Activated T-helper 17 cell treated with anti-CD3 and anti-CD28 coated beads, Interleukin-2, amount 50 U/mL, for 72 hours (primary cell): ENCODE measurements at regions not wholly inside any gene's neighbourhood (a gene's known extent, or its start where the extent isn't known, plus 50 kb on each side); places are given as distances from the start of the nearest gene placed in this dataset.

ENCODE experiments used
- ATAC-seq: fragments of 150-1000 bp; cut with Tn5 transposase; replicated peaks from 2 replicates; pipeline ENCODE4 v1.10.0; 2021; ENCODE audit warnings: mild to moderate bottlenecking, moderate library complexity
- H3K27ac Mint-ChIP-seq: one replicate; pipeline ENCODE4 v1.8.0; 2022; ENCODE audit warnings: mixed read lengths
- H3K27me3 Mint-ChIP-seq: one replicate; pipeline ENCODE4 v1.8.0; 2022; ENCODE audit warnings: mixed read lengths
- H3K36me3 Mint-ChIP-seq: one replicate; pipeline ENCODE4 v1.8.0; 2022; ENCODE audit warnings: low read depth, mild to moderate bottlenecking, mixed read lengths
- H3K4me1 Mint-ChIP-seq: one replicate; pipeline ENCODE4 v1.8.0; 2022; ENCODE audit warnings: mixed read lengths
- H3K4me3 Mint-ChIP-seq: one replicate; pipeline ENCODE4 v1.8.0; 2022; ENCODE audit warnings: mild to moderate bottlenecking, mixed read lengths
- H3K9me3 Mint-ChIP-seq: one replicate; pipeline ENCODE4 v1.8.0; 2022; ENCODE audit warnings: mixed read lengths

DNA sequence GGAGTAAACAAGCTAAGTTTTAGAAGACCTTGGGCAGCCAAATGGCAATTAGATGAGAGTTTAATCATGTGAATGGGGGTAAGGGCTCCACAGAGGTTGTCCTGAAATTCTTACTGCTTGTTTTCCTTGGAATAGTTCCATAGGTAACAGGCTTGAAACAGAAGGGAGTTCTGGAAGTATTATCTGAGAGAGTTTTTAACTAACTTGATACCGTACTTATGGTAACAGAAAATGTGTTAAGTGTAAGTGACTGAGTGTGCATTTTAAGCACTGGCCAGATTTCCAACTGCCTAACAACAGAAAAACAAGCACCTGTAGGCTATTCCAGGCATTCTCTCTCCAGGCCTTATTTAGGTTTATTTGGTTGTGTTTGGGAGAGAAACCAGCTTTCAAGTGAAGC, 414.6 kb upstream of the PDE3A start:
- Mint-ChIP-seq H3K27me3 (peaks cover 14% of the 10 kb centered on the region), H3K36me3 (no peaks in the 10 kb centered on the region), H3K9me3 (peaks cover 4% of the 10 kb centered on the region), H3K27ac (no peak overlapping the region), H3K4me1 (no peaks in the 10 kb centered on the region), H3K4me3 (no peak overlapping the region)
- no peak for ATAC-seq

DNA sequence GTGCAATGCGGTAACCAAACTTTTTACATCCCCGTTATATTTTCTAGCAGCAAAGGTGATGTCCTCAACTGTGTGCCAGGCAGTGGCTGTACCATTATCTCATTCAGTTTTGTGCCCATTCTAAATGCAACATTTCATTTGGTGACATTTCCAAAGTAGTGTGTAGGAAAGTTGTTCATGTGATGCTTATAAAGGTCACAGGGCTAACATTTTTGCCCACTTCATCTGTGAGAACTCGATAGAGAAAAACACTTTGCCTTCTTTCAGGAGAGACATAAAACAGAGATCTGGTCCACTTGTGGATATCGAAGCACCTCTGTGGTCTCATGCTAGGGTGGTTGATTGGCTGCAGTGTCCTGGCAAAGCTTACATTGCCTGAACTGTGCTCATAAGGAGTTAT, 414.2 kb upstream of the PDE3A start:
- ATAC-seq: no peak
- Mint-ChIP-seq H3K4me1 (no peaks in the 10 kb centered on the region), H3K9me3 (peaks cover 4% of the 10 kb centered on the region), H3K36me3 (no peaks in the 10 kb centered on the region), H3K27me3 (peaks cover 14% of the 10 kb centered on the region), H3K4me3 (no peak overlapping the region), H3K27ac (no peak overlapping the region)

DNA sequence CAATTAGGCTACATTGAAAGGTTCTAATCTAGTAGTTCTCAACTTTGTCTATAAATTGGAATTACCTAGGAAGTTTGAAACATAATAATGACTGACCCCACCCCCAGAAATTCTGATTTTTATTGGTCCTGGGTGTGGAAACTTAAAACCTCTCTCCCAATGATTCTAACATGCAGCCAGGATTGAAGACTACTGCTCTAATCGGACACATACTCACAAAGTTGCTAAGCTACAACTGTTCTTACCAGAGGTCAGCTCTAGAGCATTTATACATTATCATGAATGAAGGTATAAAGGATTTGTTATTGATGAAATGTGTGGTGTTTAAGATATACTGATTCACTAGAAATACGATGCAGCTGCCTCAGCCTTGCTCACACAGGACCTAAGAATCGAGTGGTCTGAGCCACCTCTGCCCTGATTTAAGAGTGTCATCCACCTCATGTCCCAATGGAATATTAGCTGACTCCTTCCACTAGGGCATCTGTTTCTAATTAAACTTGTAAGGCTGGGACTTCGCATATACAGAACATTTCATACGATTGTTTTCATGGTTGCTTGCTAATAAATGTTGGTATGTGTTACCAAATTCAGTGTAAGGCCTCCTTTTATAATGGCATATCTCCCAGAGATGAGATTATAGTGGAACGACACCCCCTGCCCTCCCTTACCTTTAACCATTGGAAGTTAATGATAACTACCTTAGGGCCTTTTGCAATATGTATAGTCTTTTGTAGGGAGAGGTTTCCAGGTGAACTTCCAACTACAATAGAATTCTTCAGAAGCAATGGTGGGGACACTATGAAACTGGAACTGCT, 410.8 kb upstream of the PDE3A start:
- H3K27ac Mint-ChIP-seq: no peak overlapping the region
- H3K27me3 Mint-ChIP-seq: peaks cover 7% of the 10 kb centered on the region
- no peaks in the 10 kb centered on the region for H3K4me1 Mint-ChIP-seq
- no peak for ATAC-seq
- H3K36me3 Mint-ChIP-seq: no peaks in the 10 kb centered on the region
- H3K4me3 Mint-ChIP-seq: no peak overlapping the region
- no peaks in the 10 kb centered on the region for H3K9me3 Mint-ChIP-seq

DNA sequence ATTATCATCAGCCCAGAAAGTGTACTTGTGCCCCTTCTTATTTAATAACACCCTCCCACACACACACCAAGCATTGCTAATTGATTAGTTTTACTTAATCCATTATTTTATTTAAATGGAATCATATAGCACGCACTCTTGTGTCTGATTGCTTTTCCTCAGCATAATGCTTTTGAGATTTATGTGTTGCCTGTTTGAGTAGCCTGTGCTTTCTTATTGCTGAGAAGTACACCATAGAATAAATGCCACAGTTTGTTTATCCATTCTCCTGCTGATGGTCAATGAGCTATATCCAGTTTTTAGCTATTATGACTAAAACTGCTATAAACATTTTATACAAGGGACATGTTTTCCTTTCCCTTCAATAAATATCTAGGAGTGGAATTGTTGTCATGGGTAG, 409.9 kb upstream of the PDE3A start:
- Mint-ChIP-seq H3K27me3 (peaks cover 7% of the 10 kb centered on the region), H3K36me3 (no peaks in the 10 kb centered on the region), H3K27ac (no peak overlapping the region), H3K4me1 (no peaks in the 10 kb centered on the region), H3K4me3 (no peak overlapping the region), H3K9me3 (no peaks in the 10 kb centered on the region)
- ATAC-seq: no peak

DNA sequence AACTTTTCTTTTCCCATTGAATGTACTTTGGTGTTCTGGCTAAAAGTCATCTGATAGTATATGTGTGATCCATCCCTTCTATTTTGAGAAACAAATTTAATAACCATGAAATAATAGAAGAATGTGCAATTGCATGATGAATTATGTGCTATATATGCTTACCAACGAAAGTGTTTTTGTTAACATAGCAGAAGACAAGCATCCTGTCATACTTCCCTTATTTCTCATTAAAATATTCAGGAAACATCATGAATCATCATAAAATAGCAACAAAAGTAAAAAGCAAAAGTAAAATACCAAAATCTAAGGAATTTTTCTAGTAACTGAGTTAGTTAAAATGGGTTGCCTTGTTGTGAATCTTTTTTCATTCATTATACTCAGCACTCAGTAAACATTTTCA, 409.0 kb upstream of the PDE3A start:
- Mint-ChIP-seq H3K36me3 (no peaks in the 10 kb centered on the region), H3K27me3 (peaks cover under 1% of the 10 kb centered on the region), H3K4me3 (no peak overlapping the region)

DNA sequence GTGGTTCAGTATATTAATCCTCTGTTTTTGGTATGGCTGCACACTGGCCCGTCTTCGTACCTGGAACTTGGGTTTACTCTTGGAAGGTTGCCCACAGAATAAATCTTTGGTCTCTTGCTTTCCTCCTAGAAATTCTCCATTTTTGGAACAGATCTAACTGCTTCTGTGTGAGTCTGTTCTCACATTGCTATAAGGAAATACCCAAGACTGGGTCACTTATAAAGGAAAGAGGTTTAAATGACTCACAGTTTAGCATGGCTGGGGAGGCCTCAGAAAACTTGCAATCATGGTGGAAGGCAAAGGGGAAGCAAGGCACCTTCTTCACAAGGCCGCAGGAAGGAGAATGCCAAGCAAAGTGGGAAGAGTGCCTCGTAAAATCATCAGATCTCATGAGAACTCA, 407.8 kb upstream of the PDE3A start:
- H3K27me3 Mint-ChIP-seq: no peaks in the 10 kb centered on the region
- H3K4me1 Mint-ChIP-seq: no peaks in the 10 kb centered on the region
- H3K36me3 Mint-ChIP-seq: no peaks in the 10 kb centered on the region
- no peak overlapping the region for H3K27ac Mint-ChIP-seq
- H3K9me3 Mint-ChIP-seq: no peaks in the 10 kb centered on the region
- no peak for ATAC-seq
- H3K4me3 Mint-ChIP-seq: no peak overlapping the region

More for the DNA sequence above, 409.0 kb upstream of the PDE3A start:
- no peaks in the 10 kb centered on the region for H3K4me1 Mint-ChIP-seq
- H3K27ac Mint-ChIP-seq: no peak overlapping the region
- no peaks in the 10 kb centered on the region for H3K9me3 Mint-ChIP-seq
- no peak for ATAC-seq

DNA sequence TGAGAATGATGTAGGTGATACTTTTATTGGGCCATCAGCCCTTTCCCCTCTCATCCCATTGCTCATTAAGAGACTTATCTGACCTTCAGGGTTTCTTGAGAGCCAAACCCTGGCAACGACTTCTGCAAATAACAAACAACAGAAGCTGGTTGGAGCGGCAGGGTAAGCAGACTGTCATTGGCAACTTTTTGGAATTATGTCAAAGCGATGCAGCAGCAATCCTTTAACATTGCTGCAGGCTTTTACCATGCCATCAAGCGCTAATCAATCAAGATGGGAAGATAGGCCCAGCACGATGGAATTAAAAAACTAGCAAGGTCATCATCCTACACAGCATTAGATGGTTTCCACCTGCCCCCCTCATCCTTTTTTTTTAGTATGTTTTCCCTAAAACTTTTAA, 406.1 kb upstream of the PDE3A start:
- no peaks in the 10 kb centered on the region for H3K9me3 Mint-ChIP-seq
- no peaks in the 10 kb centered on the region for H3K27me3 Mint-ChIP-seq
- no peaks in the 10 kb centered on the region for H3K4me1 Mint-ChIP-seq
- H3K36me3 Mint-ChIP-seq: no peaks in the 10 kb centered on the region
- H3K4me3 Mint-ChIP-seq: no peak overlapping the region
- no peak for ATAC-seq
- no peak overlapping the region for H3K27ac Mint-ChIP-seq

DNA sequence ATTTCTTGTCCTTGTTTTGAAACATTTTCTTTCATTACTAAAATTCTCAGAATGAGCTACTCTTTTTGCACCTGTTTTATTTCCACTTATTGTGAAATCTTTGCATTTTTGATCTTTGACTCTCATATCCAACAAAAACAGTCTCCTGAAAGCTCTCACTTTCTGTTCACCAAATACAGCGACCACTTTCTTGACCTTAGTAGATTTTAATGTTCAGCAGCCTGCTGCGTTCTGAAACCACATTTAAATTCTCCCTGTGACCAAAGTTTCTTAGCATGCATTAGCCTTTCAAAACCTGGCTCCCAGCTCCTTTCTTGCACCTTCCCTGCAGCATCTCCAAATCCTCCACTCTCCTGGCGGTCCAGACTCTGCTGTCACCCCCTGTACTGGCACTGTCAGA, 404.4 kb upstream of the PDE3A start:
- Mint-ChIP-seq H3K36me3 (no peaks in the 10 kb centered on the region), H3K4me3 (no peak overlapping the region), H3K27me3 (no peaks in the 10 kb centered on the region), H3K4me1 (no peaks in the 10 kb centered on the region), H3K27ac (no peak overlapping the region), H3K9me3 (no peaks in the 10 kb centered on the region)
- no peak for ATAC-seq

DNA sequence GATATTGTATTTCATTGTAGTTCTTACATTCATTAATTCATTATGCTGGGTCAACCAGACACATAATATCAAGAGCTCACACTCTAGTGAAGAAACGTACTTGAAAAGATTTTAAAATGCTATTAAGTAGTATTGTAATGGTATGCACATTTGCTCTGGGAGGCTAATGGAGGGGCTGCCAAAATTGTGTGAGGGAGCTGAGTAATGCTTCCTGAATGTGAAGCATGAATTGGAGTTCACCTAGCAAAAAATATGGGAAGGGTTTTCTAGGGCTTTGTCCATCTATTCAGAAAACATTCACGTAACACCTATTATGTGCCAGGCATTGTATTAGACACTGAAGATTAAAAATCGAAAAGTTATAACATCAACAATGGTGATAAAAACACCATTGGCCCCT, 403.8 kb upstream of the PDE3A start:
- no peak for ATAC-seq
- no peaks in the 10 kb centered on the region for H3K36me3 Mint-ChIP-seq
- no peaks in the 10 kb centered on the region for H3K27me3 Mint-ChIP-seq
- H3K27ac Mint-ChIP-seq: no peak overlapping the region
- H3K4me3 Mint-ChIP-seq: no peak overlapping the region
- no peaks in the 10 kb centered on the region for H3K9me3 Mint-ChIP-seq
- no peaks in the 10 kb centered on the region for H3K4me1 Mint-ChIP-seq

DNA sequence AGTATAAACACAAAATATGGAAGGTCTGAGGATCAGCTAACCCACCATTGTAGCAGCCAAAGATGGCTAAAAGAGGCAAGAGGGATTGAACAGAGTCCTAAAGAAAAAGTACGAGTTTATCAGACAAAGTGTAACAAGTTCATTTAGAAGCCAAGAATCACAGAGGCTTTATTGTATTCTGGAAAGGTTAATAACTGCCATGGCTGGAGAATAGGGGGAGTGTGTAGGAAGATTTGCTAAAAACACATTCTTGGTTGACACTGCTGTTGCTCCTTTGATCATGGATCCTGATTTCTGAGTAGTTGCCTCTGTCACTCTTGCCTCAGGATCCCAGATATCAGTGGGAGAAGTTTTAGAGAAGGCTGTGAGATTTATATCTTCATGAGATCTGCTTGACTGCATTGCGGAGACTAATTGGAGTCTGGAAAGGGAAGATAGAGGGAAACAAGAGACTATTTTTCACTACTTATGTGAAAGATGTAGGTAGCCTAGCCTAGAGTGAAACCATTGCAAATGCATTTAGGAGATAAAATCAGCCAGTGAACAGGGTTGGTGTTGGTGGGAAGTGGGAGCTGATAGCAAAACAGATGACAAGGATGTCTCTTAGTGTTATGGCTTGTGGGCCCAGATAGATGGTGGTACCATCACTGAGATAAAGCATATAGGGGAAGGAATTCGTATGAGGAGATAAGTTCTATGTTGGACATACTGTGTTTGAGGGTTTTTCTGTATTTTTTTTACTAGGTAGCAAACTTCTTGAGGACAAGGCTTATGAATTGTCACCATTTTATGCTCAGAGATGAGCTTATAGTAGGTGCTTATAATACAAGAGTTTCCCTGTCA, 402.9 kb upstream of the PDE3A start:
- Mint-ChIP-seq H3K27me3 (no peaks in the 10 kb centered on the region), H3K36me3 (no peaks in the 10 kb centered on the region), H3K4me1 (no peaks in the 10 kb centered on the region), H3K4me3 (no peak overlapping the region), H3K9me3 (no peaks in the 10 kb centered on the region), H3K27ac (no peak overlapping the region)
- ATAC-seq: no peak

DNA sequence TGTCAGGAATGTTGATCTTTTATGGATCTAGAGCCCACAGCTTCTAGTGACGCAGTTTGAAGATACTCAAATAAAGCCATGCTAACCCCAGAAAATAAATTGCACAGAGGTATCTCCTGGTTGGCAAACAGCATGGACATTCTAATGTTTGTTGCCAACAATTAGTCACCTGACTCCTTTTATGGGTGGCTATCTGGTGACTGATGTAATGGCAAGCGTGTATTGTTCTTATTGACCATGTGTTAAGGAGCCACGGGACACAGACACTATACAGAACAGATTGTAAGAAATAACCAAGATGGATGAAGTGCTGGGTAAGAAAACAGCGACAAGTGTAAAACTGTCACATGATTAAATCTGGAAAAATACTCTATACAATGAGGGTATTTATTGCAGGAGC, 401.3 kb upstream of the PDE3A start:
- Mint-ChIP-seq H3K27me3 (no peaks in the 10 kb centered on the region), H3K4me3 (no peak overlapping the region), H3K9me3 (no peaks in the 10 kb centered on the region), H3K36me3 (no peaks in the 10 kb centered on the region), H3K27ac (no peak overlapping the region), H3K4me1 (no peaks in the 10 kb centered on the region)
- no peak for ATAC-seq

DNA sequence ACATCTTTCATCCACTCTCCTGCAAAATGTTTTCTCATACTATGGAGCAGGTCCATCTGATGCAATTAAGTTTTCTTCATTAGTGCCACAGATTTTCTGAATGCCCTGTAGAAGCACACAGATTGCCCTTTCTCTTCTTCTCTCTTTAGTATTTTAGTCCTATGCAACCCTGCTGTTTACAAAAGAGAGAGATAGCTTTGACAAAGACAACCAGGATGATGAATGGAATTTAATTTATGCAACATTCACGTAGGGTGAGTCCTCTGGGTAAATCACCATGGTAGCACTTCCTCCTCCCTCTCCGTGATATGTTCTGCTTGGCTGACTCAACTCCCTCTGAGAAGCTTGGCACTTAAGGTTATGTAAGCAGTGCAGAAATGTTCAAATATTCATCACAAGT, 400.9 kb upstream of the PDE3A start:
- Mint-ChIP-seq H3K9me3 (no peaks in the 10 kb centered on the region), H3K27me3 (no peaks in the 10 kb centered on the region), H3K4me3 (no peak overlapping the region), H3K4me1 (no peaks in the 10 kb centered on the region), H3K36me3 (no peaks in the 10 kb centered on the region), H3K27ac (no peak overlapping the region)
- peak; percentile 67 for ATAC-seq

DNA sequence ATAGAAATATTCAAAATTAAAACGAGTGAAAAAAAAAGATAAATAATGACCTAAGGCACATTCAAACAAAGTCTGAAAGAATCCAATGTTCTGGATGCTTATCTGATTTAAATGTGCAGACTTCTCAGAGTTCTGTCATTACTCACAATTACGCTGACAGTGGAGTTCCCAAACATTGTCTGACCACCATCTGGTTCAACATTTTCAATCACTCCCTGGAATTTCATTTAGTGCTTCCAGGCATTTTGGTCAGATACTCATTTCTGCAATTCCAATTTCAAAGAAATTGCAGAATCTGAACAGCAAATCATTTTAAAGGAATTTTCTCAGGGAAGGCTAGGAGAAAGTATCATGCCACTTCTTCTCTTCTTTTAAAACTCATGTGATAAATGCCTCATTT, 398.2 kb upstream of the PDE3A start:
- H3K27ac Mint-ChIP-seq: no peak overlapping the region
- H3K36me3 Mint-ChIP-seq: no peaks in the 10 kb centered on the region
- no peak for ATAC-seq
- no peaks in the 10 kb centered on the region for H3K4me1 Mint-ChIP-seq
- H3K4me3 Mint-ChIP-seq: no peak overlapping the region
- H3K27me3 Mint-ChIP-seq: peaks cover 5% of the 10 kb centered on the region
- H3K9me3 Mint-ChIP-seq: no peaks in the 10 kb centered on the region

DNA sequence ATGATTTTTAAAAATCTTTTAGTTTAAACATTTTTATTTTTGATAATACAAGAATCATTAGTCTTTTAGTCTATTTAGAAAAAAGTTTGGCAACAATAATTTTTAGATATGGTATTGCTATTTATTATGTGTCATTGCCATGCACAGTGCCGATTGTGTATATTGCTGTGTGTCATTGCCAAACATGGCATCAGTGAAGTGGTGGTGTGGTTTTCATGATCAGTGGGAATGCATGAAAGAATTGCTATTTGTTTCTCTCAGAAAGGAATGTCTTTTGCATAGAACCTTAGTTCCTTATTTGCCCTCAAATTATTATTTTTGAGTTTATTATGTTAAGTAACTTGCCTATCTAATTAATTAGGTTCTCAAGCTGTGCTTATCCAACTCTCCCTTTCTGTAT, 397.5 kb upstream of the PDE3A start:
- Mint-ChIP-seq H3K27me3 (peaks cover 8% of the 10 kb centered on the region), H3K27ac (no peak overlapping the region), H3K9me3 (no peaks in the 10 kb centered on the region), H3K36me3 (no peaks in the 10 kb centered on the region), H3K4me1 (no peaks in the 10 kb centered on the region), H3K4me3 (no peak overlapping the region)
- no peak for ATAC-seq
